ENCODE measurements at regions not wholly inside any gene's neighbourhood (a gene's known extent, or its start where the extent isn't known, plus 50 kb on each side); places are given as distances from the start of the nearest gene placed in this dataset.

GRCh38 chr16:6611535-6611934 is 721.1 kb upstream of the RBFOX1 start:
- Histone ChIP-seq H3K9ac (ENCODE audit: control insufficient read depth, extremely low read depth, insufficient read depth, low read length) (no peak overlapping the region), H4K20me1 (ENCODE audit: control insufficient read depth, extremely low read depth, insufficient read depth, low read length) (no peaks in the 10 kb centered on the region), H3K9me3 (ENCODE audit: control insufficient read depth, low read depth, low read length) (peaks cover 1% of the 10 kb centered on the region), H3K36me3 (ENCODE audit: control insufficient read depth in 2 of 2, extremely low read depth in 1 of 2, insufficient read depth in 2 of 2, low read length in 2 of 2) (no peaks in the 10 kb centered on the region), H3K4me1 (ENCODE audit: control insufficient read depth, extremely low read depth, insufficient read depth, low read length) (no peaks in the 10 kb centered on the region), H3K27me3 (ENCODE audit: control insufficient read depth, extremely low read depth, insufficient read depth, low read length) (no peaks in the 10 kb centered on the region), H3K4me2 (ENCODE audit: control insufficient read depth, extremely low read depth, insufficient read depth, low read depth, low read length) (no peak overlapping the region), H2AFZ (ENCODE audit: control insufficient read depth, low read length) (no peak overlapping the region), H3K79me2 (ENCODE audit: control insufficient read depth, insufficient read depth, low read length) (no peaks in the 10 kb centered on the region), H3K27ac (ENCODE audit: control insufficient read depth, insufficient read depth, low read length) (no peak overlapping the region), H3K4me3 (ENCODE audit: control insufficient read depth in 2 of 3, extremely low read depth in 1 of 3, insufficient read depth in 2 of 3, low read depth in 1 of 3, low read length in 3 of 3) (no peak overlapping the region), H3K9me1 (ENCODE audit: control insufficient read depth, extremely low read depth, insufficient read depth, low read length) (no peaks in the 10 kb centered on the region)
- FAIRE-seq (no peak), DNase-seq (ENCODE audit: low read depth, low spot score) (no peak)
- dilution Hi-C loops (cut with MboI; ENCODE audit: extremely low pct_ligation_motif_present, low sequenced_read_pairs), result no loop called here
- TF ChIP-seq CTCF (optimal IDR thresholded peaks at IDR 0.05 in 1 of 3, IDR thresholded peaks at IDR 0.05 in 1 of 3, conservative IDR thresholded peaks at IDR 0.05 in 1 of 3; ENCODE audit: extremely low read depth in 1 of 3, insufficient read depth in 2 of 3, low read length in 3 of 3), result no peak
- no peak for TF ChIP-seq EZH2 (IDR thresholded peaks at IDR 0.05; ENCODE audit: low read length)

- Histone ChIP-seq H3K4me3 (ENCODE audit: control insufficient read depth in 2 of 3, extremely low read depth in 1 of 3, insufficient read depth in 2 of 3, low read depth in 1 of 3, low read length in 3 of 3) (no peak overlapping the region), H3K4me2 (ENCODE audit: control insufficient read depth, extremely low read depth, insufficient read depth, low read depth, low read length) (no peak overlapping the region)
These were observed 727.2 kb upstream of the RBFOX1 start for GRCh38 chr16:6605490-6605889.

More at GRCh38 chr16:6605490-6605889, 727.2 kb upstream of the RBFOX1 start:
- H3K4me1 ChIP-seq (ENCODE audit: control insufficient read depth, extremely low read depth, insufficient read depth, low read length), result no peaks in the 10 kb centered on the region
- no peaks in the 10 kb centered on the region for H3K36me3 ChIP-seq (ENCODE audit: control insufficient read depth in 2 of 2, extremely low read depth in 1 of 2, insufficient read depth in 2 of 2, low read length in 2 of 2)
- H3K27ac ChIP-seq (ENCODE audit: control insufficient read depth, insufficient read depth, low read length), result no peak overlapping the region
- H4K20me1 ChIP-seq (ENCODE audit: control insufficient read depth, extremely low read depth, insufficient read depth, low read length), result no peaks in the 10 kb centered on the region
- H3K9me1 ChIP-seq (ENCODE audit: control insufficient read depth, extremely low read depth, insufficient read depth, low read length), result no peaks in the 10 kb centered on the region
- DNase-seq (ENCODE audit: low read depth, low spot score) (no peak), FAIRE-seq (no peak)
- no peaks in the 10 kb centered on the region for H3K9me3 ChIP-seq (ENCODE audit: control insufficient read depth, low read depth, low read length)
- TF ChIP-seq EZH2 (IDR thresholded peaks at IDR 0.05; ENCODE audit: low read length) (no peak), CTCF (optimal IDR thresholded peaks at IDR 0.05 in 1 of 3, IDR thresholded peaks at IDR 0.05 in 1 of 3, conservative IDR thresholded peaks at IDR 0.05 in 1 of 3; ENCODE audit: extremely low read depth in 1 of 3, insufficient read depth in 2 of 3, low read length in 3 of 3) (no peak)
- dilution Hi-C loops (cut with MboI; ENCODE audit: extremely low pct_ligation_motif_present, low sequenced_read_pairs), result no loop called here
- no peaks in the 10 kb centered on the region for H3K79me2 ChIP-seq (ENCODE audit: control insufficient read depth, insufficient read depth, low read length)
- H3K9ac ChIP-seq (ENCODE audit: control insufficient read depth, extremely low read depth, insufficient read depth, low read length), result no peak overlapping the region
- H3K27me3 ChIP-seq (ENCODE audit: control insufficient read depth, extremely low read depth, insufficient read depth, low read length), result no peaks in the 10 kb centered on the region
- no peak overlapping the region for H2AFZ ChIP-seq (ENCODE audit: control insufficient read depth, low read length)

Data from keratinocyte (primary cell).